AG10803 (cell line): ENCODE measurements at regions not wholly inside any gene's neighbourhood (a gene's known extent, or its start where the extent isn't known, plus 50 kb on each side); places are given as distances from the start of the nearest gene placed in this dataset.

Source experiments
- DNase-seq: peaks from one replicate; pipeline ENCODE4 v3.0.0; 2010; ENCODE audit warnings: low read depth
- H3K4me3 ChIP-seq: 2 replicates; pipeline ENCODE4 v1.5.1; 2011; ENCODE audit warnings: mild to moderate bottlenecking, low read length, control low read depth
- CTCF ChIP-seq: conservative IDR thresholded peaks from 2 replicates; pipeline ENCODE4 v1.5.1; 2011; ENCODE audit warnings: mild to moderate bottlenecking, low read length, control low read depth, inconsistent platforms

- TF ChIP-seq CTCF: no peak
- H3K4me3 ChIP-seq: no peak overlapping the region
- DNase-seq: peak; percentile 42
Observed at GRCh38 chrY:15593476-15594160, 1069.3 kb downstream of the NLGN4Y start.

- H3K4me3 ChIP-seq: no peak overlapping the region
- no peak for DNase-seq
- no peak for TF ChIP-seq CTCF
Observed at GRCh38 chrY:15594179-15594578, 1069.8 kb downstream of the NLGN4Y start.

GRCh38 chrY:15600565-15600964 is 1076.2 kb downstream of the NLGN4Y start:
- TF ChIP-seq CTCF: no peak
- no peak for DNase-seq
- no peak overlapping the region for H3K4me3 ChIP-seq

GRCh38 chrY:15624370-15624769 is 1100.0 kb downstream of the NLGN4Y start:
- no peak overlapping the region for H3K4me3 ChIP-seq
- no peak for TF ChIP-seq CTCF
- DNase-seq: no peak

GRCh38 chrY:15624928-15625327 is 1100.6 kb downstream of the NLGN4Y start:
- DNase-seq: peak; percentile 2
- H3K4me3 ChIP-seq: no peak overlapping the region
- TF ChIP-seq CTCF: 0 out of 2 replicates have a peak, but pooled peaks have one; percentile 9

GRCh38 chrY:15648198-15648597 is 1123.9 kb downstream of the NLGN4Y start:
- no peak overlapping the region for H3K4me3 ChIP-seq
- no peak for DNase-seq
- no peak for TF ChIP-seq CTCF

- DNase-seq: no peak
- TF ChIP-seq CTCF: no peak
- H3K4me3 ChIP-seq: no peak overlapping the region
Observed at GRCh38 chrY:15650056-15650455, 1125.7 kb downstream of the NLGN4Y start.
